Fibroblast of villous mesenchyme (primary cell): ENCODE measurements at regions not wholly inside any gene's neighbourhood (a gene's known extent, or its start where the extent isn't known, plus 50 kb on each side); places are given as distances from the start of the nearest gene placed in this dataset.

Experiments
- DNase-seq: peaks from one replicate; pipeline ENCODE4 v3.0.0-alpha.2; 2010; ENCODE audit warnings: low read depth
- H3K4me3 ChIP-seq: 2 replicates; pipeline ENCODE4 v1.5.1; 2011; ENCODE audit warnings: low read depth, mild to moderate bottlenecking, low read length
- CTCF ChIP-seq: IDR thresholded peaks from 2 replicates; pipeline ENCODE4 v1.5.1; 2012; ENCODE audit warnings: low read depth, mild to moderate bottlenecking, low read length; ENCODE audit not compliant: insufficient read depth

GRCh38 chr11:79890272-79890671, 449.4 kb upstream of the TENM4 start:
- H3K4me3 ChIP-seq, result no peak overlapping the region
- DNase-seq, result no peak
- no peak for TF ChIP-seq CTCF

- no peak overlapping the region for H3K4me3 ChIP-seq
- no peak for TF ChIP-seq CTCF
- DNase-seq, result no peak
These were observed 424.1 kb upstream of the TENM4 start for GRCh38 chr11:79864882-79865281.

GRCh38 chr11:79860336-79860735, 419.5 kb upstream of the TENM4 start:
- no peak for TF ChIP-seq CTCF
- DNase-seq, result no peak
- H3K4me3 ChIP-seq, result no peak overlapping the region

- DNase-seq, result no peak
- H3K4me3 ChIP-seq, result no peak overlapping the region
- TF ChIP-seq CTCF, result no peak
These were observed 416.8 kb upstream of the TENM4 start for GRCh38 chr11:79857377-79858214.

- DNase-seq, result no peak
- no peak overlapping the region for H3K4me3 ChIP-seq
- no peak for TF ChIP-seq CTCF
These were observed 411.3 kb upstream of the TENM4 start for GRCh38 chr11:79852176-79852575.

GRCh38 chr11:79845002-79845709, 404.3 kb upstream of the TENM4 start:
- DNase-seq, result no peak
- H3K4me3 ChIP-seq, result no peak overlapping the region
- TF ChIP-seq CTCF, result no peak

GRCh38 chr11:79834015-79834414, 393.2 kb upstream of the TENM4 start:
- no peak for DNase-seq
- no peak overlapping the region for H3K4me3 ChIP-seq
- TF ChIP-seq CTCF, result no peak
